HG03442 (cell line): ENCODE measurements at regions not wholly inside any gene's neighbourhood (a gene's known extent, or its start where the extent isn't known, plus 50 kb on each side); places are given as distances from the start of the nearest gene placed in this dataset.
A peak's percentile ranks its signal among the peaks of the same experiment; 100 is the strongest.
"Not testable (repeated sequence)": the region's sequence is repeated elsewhere in the genome, so short reads cannot be mapped to it uniquely, and the experiment has no call there.

ENCODE experiments used
- ATAC-seq: cut with Tn5 transposase; IDR thresholded peaks from one replicate; pipeline ENCODE4 v1.9.1; 2021; ENCODE audit warnings: mild to moderate bottlenecking, moderate library complexity; ENCODE audit not compliant: unreplicated experiment

DNA sequence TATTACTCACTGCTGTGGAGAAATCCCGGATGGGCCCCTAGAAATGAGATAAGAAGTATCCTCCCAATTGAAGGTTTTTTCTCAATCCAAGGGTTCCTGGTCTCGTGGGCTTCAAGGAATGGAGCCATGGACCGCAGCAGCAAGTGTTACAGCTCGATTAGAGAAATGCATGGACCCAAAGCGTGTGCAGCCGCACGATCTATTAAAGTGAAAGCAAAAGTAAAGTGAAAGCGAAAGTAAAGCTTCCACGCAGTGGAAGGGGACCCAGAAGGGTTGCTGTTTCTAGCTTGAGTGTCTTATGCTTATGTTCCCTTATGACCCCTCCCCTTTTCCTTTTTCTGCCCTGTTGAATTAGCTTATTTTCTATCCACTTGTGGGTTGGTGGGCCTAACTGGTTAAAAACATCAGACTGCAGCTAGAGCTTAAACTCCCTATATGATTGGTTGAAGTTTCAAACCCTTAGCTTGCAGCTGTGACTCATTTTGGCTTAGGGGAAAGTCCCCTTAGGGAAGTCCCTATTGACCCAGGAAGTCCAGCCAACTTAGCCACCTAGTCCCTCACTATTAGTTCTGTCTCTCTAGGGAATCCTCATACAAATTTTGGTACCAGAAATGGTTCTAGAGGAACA is 1111.8 kb downstream of the TAF11L14 start:
- ATAC-seq: peak; percentile 64

DNA sequence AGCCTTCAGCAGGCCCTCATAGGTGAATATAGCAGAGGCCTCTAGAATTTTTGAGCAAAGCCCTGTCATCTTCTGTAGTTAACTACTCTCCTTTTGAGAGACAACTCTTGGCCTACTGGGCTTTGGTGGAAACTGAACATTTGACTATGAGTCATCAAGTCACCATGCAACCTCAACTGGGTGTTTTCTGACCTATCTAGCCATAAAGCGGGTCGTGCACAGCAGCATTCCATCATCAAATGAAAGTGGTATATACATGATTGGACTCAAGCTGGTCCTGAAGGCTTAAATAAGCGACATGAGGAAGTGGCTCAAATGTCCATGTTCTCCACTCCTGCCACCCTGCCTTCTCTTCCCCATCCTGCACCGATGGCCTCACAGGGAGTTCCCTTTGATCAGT is 1115.5 kb downstream of the TAF11L14 start:
- peak; percentile 48 for ATAC-seq

DNA sequence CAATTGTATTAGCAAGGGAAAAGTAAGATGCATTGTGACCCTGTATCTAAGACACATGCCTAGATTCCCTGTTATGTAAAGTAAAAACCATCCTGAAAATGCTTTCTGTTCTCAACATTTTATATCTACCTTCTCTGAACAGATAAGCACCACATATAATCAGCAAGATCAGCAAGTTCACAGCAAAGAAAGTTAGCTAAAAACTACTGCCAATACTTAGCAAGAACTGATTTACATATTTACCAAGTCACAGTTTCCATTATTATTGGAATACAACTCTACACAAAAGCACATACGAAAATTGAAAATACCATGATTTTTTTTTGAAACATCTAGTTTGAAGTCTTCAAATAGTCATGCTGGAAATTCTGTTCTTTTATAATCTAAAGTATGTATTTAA is 1118.1 kb downstream of the TAF11L14 start:
- no peak for ATAC-seq

DNA sequence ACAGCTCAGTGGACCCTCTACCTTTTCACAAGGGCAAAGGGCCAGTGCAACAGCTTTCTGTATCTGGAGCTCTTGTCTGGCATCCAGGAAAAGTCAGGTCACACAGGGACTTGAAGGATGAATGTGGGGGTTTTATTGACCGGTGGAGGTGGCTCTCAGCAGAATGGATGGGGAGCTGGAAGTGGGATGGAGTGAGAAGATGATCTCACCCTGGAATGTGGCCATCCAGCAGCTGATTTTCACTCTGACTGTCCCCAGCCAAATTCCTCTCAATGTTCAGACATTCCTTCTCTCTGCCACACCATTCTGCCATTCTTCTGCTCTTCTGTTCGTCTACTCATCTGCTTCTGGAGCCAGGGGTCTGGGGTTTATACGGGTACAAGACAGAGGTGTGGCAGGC is 1119.9 kb downstream of the TAF11L14 start:
- ATAC-seq: no peak

DNA sequence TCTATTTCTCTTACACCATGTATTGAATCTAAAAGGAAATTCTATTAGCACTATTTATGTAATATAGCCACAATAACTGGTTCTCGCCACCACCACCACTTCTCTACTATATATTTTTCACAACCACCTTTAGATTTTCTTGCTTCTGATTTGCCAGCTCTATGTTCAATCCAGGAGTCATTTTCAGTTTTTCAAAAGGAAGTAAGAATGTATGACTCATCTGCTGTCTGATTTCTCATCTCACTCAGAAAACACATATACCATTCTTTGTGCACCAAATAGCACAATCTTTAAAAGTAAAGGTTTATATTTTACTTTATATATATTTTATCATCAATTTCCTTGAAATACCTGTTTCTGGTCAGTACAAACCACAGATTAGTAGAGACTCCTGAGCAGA is 1127.5 kb downstream of the TAF11L14 start:
- ATAC-seq: peak; percentile 94

DNA sequence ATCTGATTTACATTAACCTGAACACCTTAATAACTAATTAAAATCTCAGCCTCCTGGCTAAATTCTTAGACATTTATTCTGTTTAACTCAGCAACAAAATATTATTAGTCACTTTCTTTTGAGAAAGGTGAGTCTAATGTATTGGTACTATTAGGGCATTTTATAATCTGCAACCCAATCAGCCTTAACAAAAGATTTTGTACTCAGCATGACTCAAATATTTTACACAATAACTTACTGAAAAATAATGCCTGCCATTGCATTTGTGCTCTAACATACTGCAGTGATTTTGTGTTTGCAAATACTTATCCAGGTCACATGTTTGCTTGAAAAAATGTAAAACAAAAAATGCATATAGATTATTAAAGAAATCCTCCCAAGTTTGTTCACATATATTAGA is 1129.9 kb downstream of the TAF11L14 start:
- ATAC-seq: no peak

DNA sequence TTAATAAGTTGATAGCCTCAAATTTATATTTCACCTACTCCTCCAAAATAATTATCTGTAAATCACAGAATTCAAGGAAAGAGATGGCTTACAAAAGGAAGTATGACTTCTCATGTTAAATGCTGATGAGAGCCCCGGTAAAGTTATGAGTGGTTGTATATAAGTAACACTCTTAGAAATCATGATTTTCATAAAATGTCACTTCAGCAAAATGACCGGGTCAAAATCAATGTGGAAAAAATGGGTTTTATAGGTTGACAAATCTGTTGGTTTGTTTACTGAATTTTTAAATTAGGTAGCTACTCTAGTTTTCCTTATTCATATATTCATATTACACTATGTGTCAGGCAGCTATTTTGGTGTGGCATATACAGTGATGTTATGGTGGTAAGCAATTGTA is 1131.0 kb downstream of the TAF11L14 start:
- ATAC-seq: no peak

DNA sequence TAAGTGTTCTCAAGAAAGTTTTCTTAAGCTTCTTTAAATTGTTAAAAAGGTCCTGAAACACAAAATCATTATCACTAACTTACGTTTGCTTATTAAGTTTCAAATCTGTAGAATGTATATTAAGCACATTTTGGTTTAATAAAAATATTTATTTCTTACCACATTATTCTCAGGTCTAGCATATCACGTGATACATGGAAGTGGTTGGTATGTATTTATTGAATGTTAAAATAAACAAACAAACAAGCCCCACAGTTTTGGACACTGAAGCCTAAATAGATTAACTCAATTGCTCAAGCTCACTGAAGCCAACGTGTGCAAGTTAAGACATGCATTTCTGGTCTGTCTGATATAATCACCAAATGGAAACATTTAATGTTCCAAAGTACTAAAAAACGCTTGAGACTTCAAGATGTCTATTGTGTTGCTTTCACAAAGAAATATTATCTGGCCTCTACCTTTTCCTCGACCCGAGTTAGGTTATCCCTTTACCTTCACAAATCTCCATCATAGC is 1136.9 kb downstream of the TAF11L14 start:
- ATAC-seq: no peak

DNA sequence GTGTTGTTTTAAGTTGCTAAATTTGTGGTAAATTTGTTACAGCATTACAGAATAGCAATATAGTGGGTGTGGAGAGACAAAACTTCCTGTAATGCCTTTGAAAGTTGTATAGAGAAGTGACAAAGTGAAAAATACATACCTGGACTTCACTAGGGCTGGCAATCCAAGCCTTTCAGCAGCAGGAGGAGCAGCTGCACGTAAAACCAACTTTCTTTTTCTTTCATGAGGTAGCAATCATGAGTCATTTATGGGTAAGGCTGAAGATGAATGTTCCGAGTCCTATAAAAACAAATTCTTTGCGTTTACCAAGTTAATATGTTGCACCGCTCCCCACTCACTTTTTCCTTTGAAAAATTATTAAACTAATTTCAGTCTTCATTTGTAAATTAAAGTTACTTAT is 1138.2 kb downstream of the TAF11L14 start:
- ATAC-seq: peak; percentile 72

DNA sequence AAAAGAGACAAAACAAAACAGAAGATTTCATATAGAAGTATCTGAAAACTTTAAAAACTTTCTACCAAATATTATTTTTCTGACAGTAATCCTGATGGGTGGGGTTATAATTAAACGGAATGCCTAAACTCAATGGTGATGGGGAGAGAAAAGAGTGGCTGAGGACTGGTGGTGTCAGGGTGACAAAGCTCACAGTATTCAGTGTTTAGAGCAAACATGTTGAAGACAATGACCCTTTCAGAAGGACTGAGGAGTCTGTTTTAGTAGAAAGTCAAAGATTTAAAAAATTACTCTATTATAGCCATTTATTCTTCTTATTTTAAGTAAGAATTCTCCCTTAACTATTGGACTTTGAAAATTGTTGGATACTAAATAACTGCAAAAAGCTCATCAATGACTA is 1144.0 kb downstream of the TAF11L14 start:
- no peak for ATAC-seq

DNA sequence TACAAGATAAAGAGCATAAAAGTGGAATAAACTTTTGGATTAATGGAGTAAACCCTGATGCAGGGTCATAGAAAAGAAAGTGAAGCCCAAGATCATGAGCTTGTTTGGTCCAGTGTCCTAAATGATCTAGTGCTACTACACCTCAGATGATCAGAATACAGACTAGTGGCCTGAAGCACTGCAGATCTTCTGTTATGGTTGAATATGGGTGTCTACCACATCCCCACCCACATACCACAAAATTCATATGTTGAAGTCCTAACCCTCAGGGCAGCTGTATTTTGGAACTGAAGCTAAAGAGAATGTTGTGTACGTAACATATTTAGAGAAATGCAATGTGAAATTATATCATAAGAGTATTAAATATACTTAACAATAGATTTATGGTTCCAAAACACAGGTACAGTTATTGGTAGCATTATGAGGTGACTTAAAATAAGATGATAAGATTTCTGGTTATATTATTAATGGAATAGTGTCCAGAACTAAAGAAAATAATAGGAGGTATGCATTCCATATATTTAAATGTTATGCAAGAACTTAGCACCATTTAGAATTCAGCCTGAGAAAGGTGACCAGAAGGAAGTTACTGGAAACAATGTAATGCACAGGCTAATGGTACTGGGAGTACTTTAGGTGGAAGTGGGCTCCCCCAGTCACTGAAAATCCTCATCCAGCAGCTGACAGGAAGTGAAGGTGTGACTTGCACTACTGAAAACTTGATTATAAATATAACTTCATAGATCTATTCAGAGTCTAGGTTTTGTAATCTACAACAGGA is 1155.1 kb downstream of the TAF11L14 start:
- no peak for ATAC-seq

DNA sequence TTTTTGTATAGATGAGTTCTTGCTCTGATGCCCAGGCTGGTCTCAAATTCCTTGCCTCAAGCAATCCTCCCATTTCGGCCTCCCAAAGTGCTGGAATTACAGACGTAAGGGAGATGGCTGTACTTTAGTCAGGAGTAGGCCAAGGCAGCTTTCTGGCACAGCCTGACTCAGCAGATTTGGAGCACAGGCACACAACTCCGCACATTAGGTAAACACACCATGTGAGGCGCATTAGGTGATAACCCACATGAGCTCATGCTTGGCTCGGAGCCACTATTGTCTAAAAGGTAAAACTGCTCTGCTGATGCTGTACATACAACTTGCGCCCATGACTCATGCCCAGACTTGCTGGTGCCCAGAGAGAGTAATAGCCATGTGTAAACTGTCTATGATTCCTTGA is 1157.9 kb downstream of the TAF11L14 start:
- ATAC-seq: no peak

DNA sequence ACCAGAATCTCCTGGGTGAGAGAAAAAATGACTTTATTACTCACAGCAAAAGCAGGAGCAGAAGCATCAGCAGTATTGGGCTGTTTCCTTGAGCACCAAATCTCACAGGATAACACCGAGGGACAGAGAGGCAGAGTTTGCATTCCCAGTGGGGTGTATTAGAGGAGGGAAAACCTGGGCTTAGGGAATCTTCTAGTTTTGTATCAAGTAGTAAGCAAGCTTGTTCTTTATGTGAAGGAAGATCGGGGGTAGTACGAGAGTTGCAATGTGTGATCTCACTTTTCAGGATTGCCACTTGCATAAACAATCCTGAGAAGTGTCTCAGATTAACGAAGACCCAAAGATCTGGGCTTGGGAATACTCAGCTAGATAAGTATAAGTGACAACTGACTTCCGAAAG is 1163.0 kb downstream of the TAF11L14 start:
- ATAC-seq: no peak

DNA sequence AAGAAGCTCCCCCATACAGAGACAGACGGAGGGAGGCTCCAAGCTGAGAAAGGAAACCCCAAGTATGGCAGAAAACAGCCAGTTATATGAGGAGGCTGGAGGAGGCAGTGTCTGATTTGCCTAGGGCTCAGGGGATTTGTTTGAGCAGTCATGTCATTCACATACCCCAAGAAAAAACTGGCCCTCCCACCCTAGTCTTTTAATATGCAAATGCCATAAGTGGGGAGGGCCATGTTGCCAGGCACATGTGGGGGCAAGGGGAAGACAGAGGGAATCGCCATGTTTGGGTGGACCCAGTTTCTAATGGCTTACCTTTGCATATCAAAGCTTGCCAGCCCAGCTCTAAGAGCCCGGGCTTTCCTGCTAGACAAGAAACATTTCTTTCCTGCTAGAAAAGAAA is 1163.8 kb downstream of the TAF11L14 start:
- no peak for ATAC-seq

DNA sequence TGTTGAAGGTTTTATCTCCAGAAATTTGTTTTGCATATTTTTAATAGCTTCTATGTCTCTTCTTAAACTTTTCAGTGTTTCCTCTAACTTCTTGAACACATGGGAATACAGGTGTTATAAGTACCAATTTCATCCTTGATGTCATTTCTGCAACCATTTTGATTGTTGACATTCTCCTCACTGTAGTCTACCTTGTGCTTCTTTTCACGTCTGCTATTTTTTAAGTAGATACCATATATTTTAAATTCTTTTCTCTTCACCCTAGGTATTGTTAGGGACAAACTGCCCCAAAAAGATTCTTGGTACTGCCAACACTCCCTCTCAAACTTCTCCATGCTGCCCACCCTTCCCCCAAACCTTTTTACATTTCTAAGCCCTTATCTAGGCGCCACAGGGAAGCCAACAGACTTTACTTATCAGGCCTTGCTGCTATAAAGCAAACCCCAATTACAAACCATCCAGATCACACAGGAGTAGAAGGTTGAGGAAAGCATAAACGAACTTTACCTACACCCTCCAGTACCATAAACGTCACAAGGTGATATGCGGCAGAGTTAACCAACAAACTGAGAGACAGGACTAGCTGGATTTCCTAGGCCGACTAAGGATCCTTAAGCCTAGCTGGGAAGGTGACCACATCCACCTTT is 1165.3 kb downstream of the TAF11L14 start:
- ATAC-seq: no peak

DNA sequence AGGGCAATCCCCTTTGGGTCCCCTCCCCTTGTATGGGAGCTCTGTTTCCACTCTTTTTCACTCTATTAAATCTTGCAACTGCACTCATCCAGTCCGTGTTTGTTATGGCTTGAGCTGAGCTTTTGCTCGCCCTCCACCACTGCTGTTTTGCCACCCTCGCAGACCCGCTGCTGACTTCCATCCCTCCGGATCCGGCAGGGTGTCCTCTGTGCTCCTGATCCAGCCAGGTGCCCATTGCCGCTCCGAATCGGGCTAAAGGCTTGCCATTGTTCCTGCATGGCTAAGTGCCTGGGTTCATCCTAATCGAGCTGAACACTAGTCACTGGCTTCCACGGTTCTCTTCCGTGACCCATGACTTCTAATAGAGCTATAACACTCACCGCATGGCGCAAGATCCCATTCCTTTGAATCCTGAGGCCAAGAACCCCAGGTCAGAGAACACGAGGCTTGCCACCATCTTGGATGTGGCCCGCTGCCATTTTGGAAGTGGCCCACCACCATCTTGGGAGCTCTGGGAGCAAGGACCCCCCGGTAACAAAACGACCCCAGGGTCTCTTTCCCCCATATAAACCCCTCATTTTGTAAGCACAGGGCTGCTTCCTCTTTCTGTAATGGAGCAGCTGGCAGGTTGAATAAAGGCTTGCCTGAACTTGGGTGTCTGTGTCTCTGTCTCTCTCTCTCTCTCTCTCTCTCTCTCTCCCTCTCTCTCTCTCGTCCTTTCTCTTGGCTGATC is 1166.2 kb downstream of the TAF11L14 start:
- ATAC-seq: no peak

DNA sequence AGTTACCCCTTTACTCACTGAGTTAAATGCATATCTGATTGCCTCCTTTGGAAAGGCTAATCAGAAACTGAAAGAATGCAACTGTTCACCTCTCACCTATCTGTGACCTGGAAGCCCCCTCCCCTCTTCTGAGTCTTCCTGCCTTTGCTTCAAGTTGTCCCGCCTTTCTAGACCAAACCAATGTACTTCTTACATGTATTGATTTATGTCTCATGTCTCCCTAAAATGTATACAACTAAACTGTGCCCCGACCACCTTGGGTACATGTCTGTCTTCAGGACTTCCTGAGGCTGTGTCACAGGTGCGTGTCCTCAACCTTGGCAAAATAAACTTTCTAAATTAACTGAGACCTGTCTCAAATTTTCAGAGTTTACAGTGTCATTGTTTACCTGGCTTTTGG is 1167.2 kb downstream of the TAF11L14 start:
- not testable (repeated sequence) for ATAC-seq

DNA sequence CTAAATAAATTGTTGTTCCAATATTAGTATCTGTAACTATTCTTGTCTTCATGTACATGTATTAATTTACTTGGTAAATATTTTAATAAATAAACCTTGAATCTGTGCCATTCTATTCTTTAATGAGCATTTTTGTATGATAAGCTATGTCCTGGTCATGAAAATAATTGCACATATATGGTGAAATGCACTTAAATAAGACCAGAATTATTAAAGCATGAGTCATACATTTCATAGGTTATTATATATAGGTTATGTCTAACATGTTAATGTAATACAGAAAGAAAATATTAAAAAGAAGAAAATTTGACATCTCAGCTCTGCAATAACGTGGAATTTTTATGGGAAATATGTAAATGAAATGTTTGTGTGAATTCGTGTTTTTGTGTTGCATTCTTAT is 1168.1 kb downstream of the TAF11L14 start:
- no peak for ATAC-seq

DNA sequence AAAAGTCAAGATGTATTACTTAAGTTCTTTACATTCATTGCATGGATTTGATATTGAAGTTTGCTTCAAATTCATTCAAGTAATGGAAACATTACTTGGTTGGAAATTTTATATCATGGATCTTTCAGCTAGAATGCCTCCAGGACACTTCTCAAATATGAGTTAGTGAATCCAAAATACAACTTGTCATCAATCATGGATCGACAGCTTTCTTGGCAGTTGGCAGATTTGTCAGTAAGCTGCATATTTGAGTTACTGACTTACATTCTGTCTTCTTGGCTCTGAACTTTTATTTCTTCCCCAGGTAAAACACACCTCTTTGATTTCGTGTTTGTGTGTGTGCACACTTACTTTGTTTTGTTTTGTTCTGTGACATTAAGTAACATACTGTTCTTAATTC is 1171.1 kb downstream of the TAF11L14 start:
- no peak for ATAC-seq

DNA sequence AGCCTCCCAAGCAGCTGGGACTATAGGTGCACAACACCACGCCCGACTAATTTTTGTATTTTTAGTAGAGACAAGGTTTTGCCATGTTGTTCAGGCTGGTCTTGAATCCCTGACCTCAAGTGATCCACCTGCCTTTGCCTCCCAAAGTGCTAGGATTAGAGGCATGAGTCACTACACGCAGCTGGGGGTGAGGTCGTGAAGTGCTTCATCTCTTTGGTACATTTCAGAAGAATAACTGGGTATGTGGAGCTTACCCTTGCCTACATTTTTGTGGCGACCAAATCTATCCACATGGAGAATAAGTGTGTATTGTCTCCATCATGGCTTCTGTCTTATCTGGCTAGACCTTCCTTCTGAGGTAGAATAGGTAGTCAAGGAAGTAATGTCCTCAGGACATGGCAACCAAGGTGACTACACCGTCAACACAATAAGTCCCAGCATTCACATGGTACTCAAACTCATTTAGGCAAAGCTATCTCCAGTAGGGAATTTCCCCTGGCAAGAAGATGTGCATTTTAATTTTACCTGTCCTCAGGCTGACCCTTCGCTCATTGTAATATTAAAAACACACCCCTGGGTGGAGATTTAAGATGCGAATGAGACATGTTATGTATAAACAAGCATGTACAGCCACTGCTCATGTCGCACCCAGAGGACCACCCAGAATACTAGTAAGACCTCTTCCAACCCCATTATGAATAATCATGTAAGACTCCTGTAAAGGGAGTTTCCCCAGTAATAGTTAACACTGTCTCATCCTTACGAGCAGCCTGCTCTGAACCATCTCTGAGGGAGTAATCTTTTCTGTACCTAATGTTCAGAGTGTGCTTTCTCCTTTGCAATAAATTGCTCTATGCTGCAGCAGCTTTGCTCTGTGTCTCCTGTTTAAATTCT is 1173.2 kb downstream of the TAF11L14 start:
- no peak for ATAC-seq
